Upper lobe of left lung (tissue), 4 donors: ENCODE measurements at regions not wholly inside any gene's neighbourhood (a gene's known extent, or its start where the extent isn't known, plus 50 kb on each side); places are given as distances from the start of the nearest gene placed in this dataset.

Source experiments
- POLR2A ChIP-seq, 4 donors: fragments of 450-650 bp; IDR thresholded peaks; one replicate each; pipeline ENCODE4 v1.5.1; 2016 to 2017; ENCODE audit warnings: antibody characterized with exemption in 4 of 4, mild to moderate bottlenecking in 2 of 4
- POLR2AphosphoS5 ChIP-seq, 2 donors: sonication (generic); formaldehyde crosslinking; IDR thresholded peaks; one replicate each; pipeline ENCODE4 v1.5.1; 2017; ENCODE audit warnings: antibody characterized with exemption in 2 of 2

DNA sequence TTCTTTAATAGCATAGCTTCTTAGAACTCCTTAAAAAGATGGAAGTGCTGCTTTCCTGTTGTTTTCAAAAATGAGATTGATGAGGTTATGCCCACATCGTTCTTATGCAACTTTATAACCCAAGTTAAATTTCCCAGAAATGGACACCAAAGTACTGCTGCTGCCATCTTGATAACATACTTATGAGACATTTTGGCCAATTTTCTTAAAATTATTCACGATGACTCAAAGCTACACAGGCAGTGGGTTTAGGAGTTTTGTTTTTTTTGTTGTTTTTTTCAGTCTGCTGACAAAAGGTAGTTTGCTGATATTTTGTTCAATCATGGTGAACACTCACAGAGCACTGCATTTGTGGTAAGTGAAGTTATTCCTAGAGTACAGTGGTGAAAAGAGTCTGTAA lies 54.9 kb upstream of the RFC3 start:
- TF ChIP-seq POLR2A (IDR thresholded peaks at IDR 0.05) (no peak), POLR2AphosphoS5 (IDR thresholded peaks at IDR 0.05) (no peak)
